KMS-11 (cell line): ENCODE measurements at regions not wholly inside any gene's neighbourhood (a gene's known extent, or its start where the extent isn't known, plus 50 kb on each side); places are given as distances from the start of the nearest gene placed in this dataset.
"Not testable (repeated sequence)": the region's sequence is repeated elsewhere in the genome, so short reads cannot be mapped to it uniquely, and the experiment has no call there.

Experiments
- H2AFZ ChIP-seq: fragments of 200-600 bp; sonication (generic); 2 replicates; pipeline ENCODE4 v1.6.1; 2016; ENCODE audit warnings: antibody characterized with exemption, mixed run types, low read depth
- H3K27ac ChIP-seq: fragments of 200-600 bp; sonication (generic); 2 replicates; pipeline ENCODE4 v1.6.1; 2016; ENCODE audit warnings: mild to moderate bottlenecking, mixed run types
- H3K27me3 ChIP-seq: fragments of 200-600 bp; sonication (generic); 2 replicates; pipeline ENCODE4 v1.6.1; 2017; ENCODE audit warnings: mild to moderate bottlenecking, low read depth, mixed run types, moderate library complexity; ENCODE audit not compliant: insufficient read depth
- H3K36me3 ChIP-seq: fragments of 200-600 bp; sonication (generic); 2 replicates; pipeline ENCODE4 v1.6.1; 2017; ENCODE audit warnings: mild to moderate bottlenecking, mixed run types; ENCODE audit not compliant: insufficient read depth
- H3K4me1 ChIP-seq: fragments of 200-600 bp; sonication (generic); 2 replicates; pipeline ENCODE4 v1.6.1; 2016; ENCODE audit warnings: mild to moderate bottlenecking, low read depth, mixed run types; ENCODE audit not compliant: poor library complexity, severe bottlenecking
- H3K4me2 ChIP-seq: fragments of 200-600 bp; sonication (generic); 2 replicates; pipeline ENCODE4 v1.7.0; 2016; ENCODE audit warnings: mild to moderate bottlenecking, mixed run types
- H3K4me3 ChIP-seq: fragments of 200-600 bp; sonication (generic); IDR thresholded peaks from 2 replicates; pipeline ENCODE4 v1.6.1; 2017; ENCODE audit warnings: low read depth, low read length, mixed read lengths; ENCODE audit not compliant: insufficient read depth
- H3K79me2 ChIP-seq: fragments of 200-600 bp; sonication (generic); 2 replicates; pipeline ENCODE4 v1.6.1; 2016; ENCODE audit warnings: low read depth, mixed run types; ENCODE audit not compliant: insufficient read depth
- H3K9ac ChIP-seq: fragments of 200-600 bp; sonication (generic); 2 replicates; pipeline ENCODE4 v1.6.1; 2016; ENCODE audit warnings: mild to moderate bottlenecking, mixed run types
- H4K20me1 ChIP-seq: fragments of 200-600 bp; sonication (generic); 2 replicates; pipeline ENCODE4 v1.6.1; 2016; ENCODE audit warnings: mild to moderate bottlenecking, mixed run types; ENCODE audit not compliant: insufficient read depth
- TF ChIP-seq, protein P1 (sequence below): fragments of 200-600 bp; sonication (generic); conservative IDR thresholded peaks from 2 replicates; pipeline ENCODE4 v1.6.1; 2017; ENCODE audit warnings: low read depth, mild to moderate bottlenecking, antibody characterized with exemption, low read length, moderate library complexity, mixed read lengths

- H2AFZ ChIP-seq, H3K4me2 ChIP-seq, H3K36me3 ChIP-seq, H3K4me1 ChIP-seq, H3K4me3 ChIP-seq, H4K20me1 ChIP-seq, H3K27me3 ChIP-seq, H3K79me2 ChIP-seq, H3K9ac ChIP-seq, H3K27ac ChIP-seq: not testable (repeated sequence)
Observed at GRCh38 chr15:20409667-20410198, 131.9 kb downstream of the GOLGA6L6 start.

- TF ChIP-seq, protein P1, sequence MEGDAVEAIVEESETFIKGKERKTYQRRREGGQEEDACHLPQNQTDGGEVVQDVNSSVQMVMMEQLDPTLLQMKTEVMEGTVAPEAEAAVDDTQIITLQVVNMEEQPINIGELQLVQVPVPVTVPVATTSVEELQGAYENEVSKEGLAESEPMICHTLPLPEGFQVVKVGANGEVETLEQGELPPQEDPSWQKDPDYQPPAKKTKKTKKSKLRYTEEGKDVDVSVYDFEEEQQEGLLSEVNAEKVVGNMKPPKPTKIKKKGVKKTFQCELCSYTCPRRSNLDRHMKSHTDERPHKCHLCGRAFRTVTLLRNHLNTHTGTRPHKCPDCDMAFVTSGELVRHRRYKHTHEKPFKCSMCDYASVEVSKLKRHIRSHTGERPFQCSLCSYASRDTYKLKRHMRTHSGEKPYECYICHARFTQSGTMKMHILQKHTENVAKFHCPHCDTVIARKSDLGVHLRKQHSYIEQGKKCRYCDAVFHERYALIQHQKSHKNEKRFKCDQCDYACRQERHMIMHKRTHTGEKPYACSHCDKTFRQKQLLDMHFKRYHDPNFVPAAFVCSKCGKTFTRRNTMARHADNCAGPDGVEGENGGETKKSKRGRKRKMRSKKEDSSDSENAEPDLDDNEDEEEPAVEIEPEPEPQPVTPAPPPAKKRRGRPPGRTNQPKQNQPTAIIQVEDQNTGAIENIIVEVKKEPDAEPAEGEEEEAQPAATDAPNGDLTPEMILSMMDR: no peak
- no peaks in the 10 kb centered on the region for H3K79me2 ChIP-seq
- no peak overlapping the region for H3K4me3 ChIP-seq
- H3K36me3 ChIP-seq: no peaks in the 10 kb centered on the region
- H3K27me3 ChIP-seq: no peaks in the 10 kb centered on the region
- no peak overlapping the region for H3K9ac ChIP-seq
- no peak overlapping the region for H3K27ac ChIP-seq
- no peak overlapping the region for H2AFZ ChIP-seq
- no peak overlapping the region for H3K4me2 ChIP-seq
- H4K20me1 ChIP-seq: no peaks in the 10 kb centered on the region
- no peaks in the 10 kb centered on the region for H3K4me1 ChIP-seq
Observed at GRCh38 chr15:20409247-20409646, 132.4 kb downstream of the GOLGA6L6 start.

DNA sequence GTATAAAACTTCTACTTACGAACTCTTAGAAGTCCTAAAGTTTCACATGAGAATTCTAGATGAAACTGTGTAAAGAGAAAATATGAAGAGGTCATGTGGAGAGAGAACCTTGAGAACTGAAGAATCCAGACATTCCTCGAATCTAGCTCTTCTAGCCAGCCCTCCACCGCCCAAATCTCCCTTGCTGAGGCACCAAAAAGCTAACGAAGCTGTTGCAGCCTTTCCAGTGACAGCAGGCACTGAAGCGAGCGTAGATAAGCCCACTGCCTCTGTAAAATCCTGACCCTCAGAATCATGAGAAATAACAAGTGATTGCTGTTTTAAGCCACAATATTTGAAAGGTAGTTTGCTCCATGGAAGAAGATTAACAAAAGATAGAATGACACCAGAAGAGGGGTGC, 134.0 kb downstream of the GOLGA6L6 start:
- TF ChIP-seq, protein P1: no peak
- no peaks in the 10 kb centered on the region for H3K79me2 ChIP-seq
- no peak overlapping the region for H2AFZ ChIP-seq
- H3K36me3 ChIP-seq: no peaks in the 10 kb centered on the region
- H3K27me3 ChIP-seq: no peaks in the 10 kb centered on the region
- no peaks in the 10 kb centered on the region for H3K4me1 ChIP-seq
- H4K20me1 ChIP-seq: no peaks in the 10 kb centered on the region
- no peak overlapping the region for H3K4me2 ChIP-seq
- H3K4me3 ChIP-seq: no peak overlapping the region
- no peak overlapping the region for H3K9ac ChIP-seq
- H3K27ac ChIP-seq: no peak overlapping the region

GRCh38 chr15:20404571-20404970, 137.0 kb downstream of the GOLGA6L6 start:
- not testable (repeated sequence) for H3K4me3 ChIP-seq, H3K4me1 ChIP-seq, H4K20me1 ChIP-seq, H3K27ac ChIP-seq, H3K9ac ChIP-seq, H3K27me3 ChIP-seq, H3K36me3 ChIP-seq, H3K79me2 ChIP-seq, H2AFZ ChIP-seq, H3K4me2 ChIP-seq

DNA sequence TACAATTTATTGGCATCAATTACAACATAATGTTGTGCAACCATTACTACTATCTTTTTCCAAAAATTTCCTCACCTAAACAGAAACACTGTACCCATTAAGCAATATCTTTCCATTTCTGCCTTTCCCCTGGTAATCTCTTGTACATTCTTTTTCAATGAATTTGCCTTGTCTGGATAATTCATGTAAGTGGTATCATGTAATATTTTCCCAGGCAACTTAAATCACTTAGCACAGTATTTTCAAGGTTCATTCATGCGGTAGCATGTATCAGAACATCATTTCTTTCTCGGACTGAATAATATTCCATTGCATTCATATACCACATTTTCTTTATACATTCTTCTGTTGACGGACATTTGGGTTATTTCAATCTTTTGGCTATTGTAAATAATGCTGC, 139.0 kb downstream of the GOLGA6L6 start:
- not testable (repeated sequence) for H3K9ac ChIP-seq, H3K79me2 ChIP-seq, H2AFZ ChIP-seq, H3K27me3 ChIP-seq, H3K4me3 ChIP-seq, H4K20me1 ChIP-seq, H3K36me3 ChIP-seq, H3K27ac ChIP-seq, H3K4me1 ChIP-seq, H3K4me2 ChIP-seq

DNA sequence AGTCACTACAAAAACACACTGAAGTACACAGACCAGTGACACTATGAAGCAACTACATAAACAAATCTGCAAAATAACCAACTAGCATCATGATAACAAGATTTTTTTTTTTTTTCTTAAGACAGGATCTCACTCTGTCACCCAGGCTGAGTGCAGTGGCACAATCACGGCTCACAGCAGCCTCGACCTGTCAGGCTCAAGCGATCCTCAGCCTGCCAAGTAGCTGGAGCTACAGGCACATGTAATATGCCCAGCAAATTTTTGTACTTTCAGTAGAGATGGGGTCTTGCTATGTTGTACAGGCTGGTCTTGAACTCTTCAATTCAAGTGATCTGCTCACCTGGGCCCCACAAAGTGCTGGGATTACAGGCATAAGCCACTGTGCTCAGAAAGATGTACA, 140.5 kb downstream of the GOLGA6L6 start:
- H3K36me3 ChIP-seq, H3K79me2 ChIP-seq, H3K4me2 ChIP-seq, H3K27me3 ChIP-seq, H3K9ac ChIP-seq, H3K27ac ChIP-seq, H2AFZ ChIP-seq, H3K4me3 ChIP-seq, H3K4me1 ChIP-seq, H4K20me1 ChIP-seq: not testable (repeated sequence)

DNA sequence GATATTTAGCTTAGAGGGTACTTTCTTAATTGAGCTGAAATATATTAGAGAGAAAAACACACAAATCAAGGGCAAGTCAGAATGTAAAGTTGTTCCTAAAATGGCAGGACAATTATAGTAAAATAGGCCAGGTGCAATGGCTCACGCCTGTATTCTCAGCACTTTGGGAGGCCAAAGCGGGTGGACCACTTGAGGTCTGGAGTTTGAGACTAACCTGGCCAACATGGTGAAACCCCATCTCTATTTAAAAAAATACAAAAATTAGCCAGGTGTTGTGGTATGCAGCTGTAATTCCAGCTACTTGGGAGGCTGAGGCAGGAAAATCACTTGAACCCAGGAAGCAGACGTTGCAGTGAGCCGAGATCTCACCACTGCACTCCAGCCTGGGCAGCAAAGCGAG, 142.9 kb downstream of the GOLGA6L6 start:
- not testable (repeated sequence) for H3K27me3 ChIP-seq, H3K4me3 ChIP-seq, H4K20me1 ChIP-seq, H3K79me2 ChIP-seq, H3K4me2 ChIP-seq, H3K36me3 ChIP-seq, H2AFZ ChIP-seq, H3K9ac ChIP-seq, H3K27ac ChIP-seq, H3K4me1 ChIP-seq

DNA sequence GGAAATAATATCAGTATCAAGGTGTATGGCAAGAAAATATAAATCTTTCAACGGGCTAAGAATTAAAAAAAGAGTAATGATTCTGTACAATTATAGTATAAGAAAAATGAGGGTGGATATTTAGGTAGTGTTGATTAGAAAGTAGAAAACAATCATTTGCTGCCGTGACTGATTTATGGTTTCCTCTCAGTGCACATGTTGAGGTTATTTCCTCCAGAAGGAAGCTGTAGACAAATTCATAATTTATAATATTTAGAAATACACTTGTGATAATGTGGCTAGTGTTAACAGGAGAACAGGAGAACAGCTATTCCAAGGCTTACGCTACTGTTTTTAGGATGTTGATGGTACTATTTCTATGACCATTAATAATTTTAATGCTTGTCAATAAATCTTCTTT, 153.4 kb downstream of the GOLGA6L6 start:
- not testable (repeated sequence) for H3K4me2 ChIP-seq, H2AFZ ChIP-seq, H3K27me3 ChIP-seq, H3K9ac ChIP-seq, H4K20me1 ChIP-seq, H3K27ac ChIP-seq, H3K79me2 ChIP-seq, H3K4me1 ChIP-seq, H3K36me3 ChIP-seq, H3K4me3 ChIP-seq
